Endothelial cell of umbilical vein (primary cell): ENCODE measurements at regions not wholly inside any gene's neighbourhood (a gene's known extent, or its start where the extent isn't known, plus 50 kb on each side); places are given as distances from the start of the nearest gene placed in this dataset.

Experiments used
- CTCF ChIP-seq, 2 donors: IDR thresholded peaks; 1 replicate in 1 of 2; 2 replicates in 1 of 2; pipeline ENCODE4 v1.5.1; 2011; ENCODE audit warnings: low read length in 2 of 2, mild to moderate bottlenecking in 2 of 2, moderate library complexity in 2 of 2, control low read depth in 1 of 2, inconsistent platforms in 1 of 2, low read depth in 1 of 2; ENCODE audit not compliant: insufficient read depth in 1 of 2; ENCODE audit errors: extremely low read depth in 1 of 2
- POLR2A ChIP-seq: IDR thresholded peaks from 2 replicates; pipeline ENCODE4 v1.6.1; 2012; ENCODE audit warnings: low read depth, mild to moderate bottlenecking, control low read depth, low read length
- POLR2AphosphoS5 ChIP-seq: IDR thresholded peaks from 2 replicates; pipeline ENCODE4 v1.6.1; 2012; ENCODE audit warnings: low read depth, mild to moderate bottlenecking, control low read depth, low read length, moderate library complexity; ENCODE audit not compliant: insufficient read depth

- TF ChIP-seq CTCF (IDR thresholded peaks at IDR 0.05; ENCODE audit: extremely low read depth in 1 of 2, insufficient read depth in 1 of 2, low read depth in 1 of 2, low read length in 2 of 2): no peak
- no peak for TF ChIP-seq POLR2A
- TF ChIP-seq POLR2AphosphoS5: no peak
Observed at GRCh38 chr10:130877126-130877525, 434.4 kb downstream of the TCERG1L start.
